K562 (cell line): ENCODE measurements at regions not wholly inside any gene's neighbourhood (a gene's known extent, or its start where the extent isn't known, plus 50 kb on each side); places are given as distances from the start of the nearest gene placed in this dataset.

Experiments
- ARID3A ChIP-seq: IDR thresholded peaks from 2 replicates; pipeline ENCODE4 v1.6.1; 2012; ENCODE audit warnings: low read depth, low read length, improper control_type of control experiment, borderline replicate concordance
- CEBPB ChIP-seq: fragments of 450-650 bp; IDR thresholded peaks from 2 replicates; pipeline ENCODE4 v1.6.1; 2016; ENCODE audit warnings: missing genetic modification characterization, missing compliant biosample characterization
- CTCF ChIP-seq, 3 experiments: IDR thresholded peaks in 2 of 3; conservative IDR thresholded peaks in 1 of 3; 2 replicates each; pipeline ENCODE4 v1.5.1; 2011 to 2012; ENCODE audit warnings: low read length in 3 of 3, mild to moderate bottlenecking in 3 of 3, control low read depth in 2 of 3, improper control_type of control experiment in 1 of 3, inconsistent platforms in 1 of 3, low read depth in 1 of 3, mixed read lengths in 1 of 3, moderate library complexity in 1 of 3; ENCODE audit not compliant: insufficient read depth in 2 of 3
- EGR1 ChIP-seq: fragments of 450-650 bp; conservative IDR thresholded peaks from 2 replicates; pipeline ENCODE4 v1.6.1; 2017; ENCODE audit warnings: mild to moderate bottlenecking
- SIRT6 ChIP-seq: IDR thresholded peaks from one replicate; pipeline ENCODE4 v1.6.1; 2012; ENCODE audit warnings: low read depth, mild to moderate bottlenecking, control low read depth, inconsistent platforms, low read length, moderate library complexity
- SMC3 ChIP-seq: conservative IDR thresholded peaks from 2 replicates; pipeline ENCODE4 v1.6.1; 2011; ENCODE audit warnings: low read depth, low read length, improper control_type of control experiment; ENCODE audit not compliant: insufficient read depth
- SNRNP70 ChIP-seq: fragments of 200-400 bp; formaldehyde crosslinking; optimal IDR thresholded peaks from 2 replicates; pipeline ENCODE3; 2017; ENCODE audit warnings: low read depth, low read length
- TSHZ1 ChIP-seq: fragments of 250-450 bp; sonication (Bioruptor Pico); IDR thresholded peaks from 2 replicates; pipeline ENCODE4 v1.4.0; 2020; ENCODE audit warnings: mild to moderate bottlenecking, moderate library complexity
- ZNF780A ChIP-seq: fragments of 250-450 bp; sonication (Bioruptor Pico); IDR thresholded peaks from 2 replicates; pipeline ENCODE4 v1.5.0; 2021; ENCODE audit warnings: mild to moderate bottlenecking

- TF ChIP-seq SIRT6 (no peak), SNRNP70 (no peak), TSHZ1 (no peak), ZNF780A (no peak), CTCF (IDR thresholded peaks at IDR 0.05 in 2 of 3, conservative IDR thresholded peaks at IDR 0.05 in 1 of 3; ENCODE audit: insufficient read depth in 2 of 3, low read depth in 1 of 3, low read length in 3 of 3) (no peak), EGR1 (no peak), SMC3 (no peak), ARID3A (no peak), CEBPB (tag) (no peak)
Observed at GRCh38 chr10:52952391-52953055, 179.9 kb upstream of the MBL2 start.
